IMR-90 (cell line): ENCODE measurements at regions not wholly inside any gene's neighbourhood (a gene's known extent, or its start where the extent isn't known, plus 50 kb on each side); places are given as distances from the start of the nearest gene placed in this dataset.
A peak's percentile ranks its signal among the peaks of the same experiment; 100 is the strongest.

Source experiments
- ATAC-seq: fragments of 200-7000 bp; cut with Tn5 transposase; 2 replicates; pipeline ENCODE4 v1.9.1; 2020; ENCODE audit warnings: low read depth, mild to moderate bottlenecking, moderate library complexity
- BruUV-seq: library from RNA; stranded (reverse); fragments of 400-500 nt; replicated peaks from 2 replicates; lab custom pipeline; 2021; lab: Mats Ljungman, UMichigan
- CTCF ChIA-PET: fragments of 300-600 bp; formaldehyde crosslinking; extraction: SDS; loops from one replicate; lab custom pipeline; 2021; ENCODE audit warnings: antibody characterized with exemption; lab: Yijun Ruan, JAX
- POLR2A ChIA-PET: fragments of 300-600 bp; sonication (Branson Sonifier 250); formaldehyde crosslinking; loops from one replicate; lab custom pipeline; 2022; ENCODE audit warnings: antibody characterized with exemption; ENCODE audit not compliant: unreplicated experiment; lab: Charles Lee
- DNase-seq: peaks from one replicate; pipeline ENCODE4 v3.0.0; 2013
- H2AFZ ChIP-seq: replicated peaks from 2 replicates; pipeline ENCODE3; 2013; ENCODE audit warnings: low read length, mild to moderate bottlenecking; ENCODE audit not compliant: poor library complexity
- H2AK5ac ChIP-seq: 2 replicates; pipeline ENCODE4 v1.6.1; 2013; ENCODE audit warnings: low read depth, low read length, inconsistent platforms
- H2AK9ac ChIP-seq: replicated peaks from 2 replicates; pipeline ENCODE3; 2013; ENCODE audit warnings: mild to moderate bottlenecking, low read depth, low read length, moderate library complexity; ENCODE audit not compliant: poor library complexity
- H2BK120ac ChIP-seq: 2 replicates; pipeline ENCODE4 v1.6.1; 2013; ENCODE audit warnings: low read depth, low read length, inconsistent platforms
- H2BK15ac ChIP-seq: 3 replicates; pipeline ENCODE4 v1.6.1; 2013; ENCODE audit warnings: low read depth, low read length, inconsistent platforms
- H2BK20ac ChIP-seq: 2 replicates; pipeline ENCODE4 v1.6.1; 2013; ENCODE audit warnings: low read depth, mild to moderate bottlenecking, inconsistent platforms, low read length, moderate library complexity
- H2BK5ac ChIP-seq: 2 replicates; pipeline ENCODE4 v1.6.1; 2013; ENCODE audit warnings: mild to moderate bottlenecking, low read depth, low read length, inconsistent platforms; ENCODE audit not compliant: poor library complexity, severe bottlenecking
- H3K14ac ChIP-seq: replicated peaks from 2 replicates; pipeline ENCODE4 v1.6.1; 2013; ENCODE audit warnings: low read depth, low read length, inconsistent platforms
- H3K18ac ChIP-seq: 2 replicates; pipeline ENCODE4 v1.6.1; 2013; ENCODE audit warnings: low read depth, low read length, control low read depth
- H3K23ac ChIP-seq: 2 replicates; pipeline ENCODE4 v1.6.1; 2013; ENCODE audit warnings: low read depth, low read length, inconsistent platforms
- H3K27ac ChIP-seq: 2 replicates; pipeline ENCODE4 v1.5.1; 2013; ENCODE audit warnings: mild to moderate bottlenecking, control low read depth, low read length; ENCODE audit not compliant: insufficient read depth
- H3K27me3 ChIP-seq: 2 replicates; pipeline ENCODE4 v1.6.1; 2013; ENCODE audit warnings: low read length; ENCODE audit not compliant: control insufficient read depth, insufficient read depth
- H3K36me3 ChIP-seq: 2 replicates; pipeline ENCODE4 v1.6.1; 2013; ENCODE audit warnings: low read length, mixed read lengths; ENCODE audit not compliant: control insufficient read depth, insufficient read depth
- H3K4ac ChIP-seq: 2 replicates; pipeline ENCODE4 v1.6.1; 2013; ENCODE audit warnings: low read depth, low read length, inconsistent platforms
- H3K4me1 ChIP-seq: 2 replicates; pipeline ENCODE4 v1.6.1; 2013; ENCODE audit warnings: low read length, mixed read lengths; ENCODE audit not compliant: control insufficient read depth, insufficient read depth
- H3K4me2 ChIP-seq: 2 replicates; pipeline ENCODE4 v1.6.1; 2013; ENCODE audit warnings: low read depth, mild to moderate bottlenecking, control low read depth, low read length, moderate library complexity
- H3K4me3 ChIP-seq: 2 replicates; pipeline ENCODE4 v1.5.1; 2013; ENCODE audit warnings: low read depth, mild to moderate bottlenecking, control low read depth, low read length, moderate library complexity; ENCODE audit not compliant: insufficient read depth
- H3K56ac ChIP-seq: 2 replicates; pipeline ENCODE4 v1.6.1; 2013; ENCODE audit warnings: low read length, inconsistent platforms; ENCODE audit not compliant: insufficient read depth; ENCODE audit errors: extremely low read depth
- H3K79me1 ChIP-seq, 2 experiments: 2 replicates each; pipeline ENCODE4 v1.6.1; 2013; ENCODE audit warnings: low read length in 2 of 2, inconsistent platforms in 1 of 2, low read depth in 1 of 2
- H3K9ac ChIP-seq: 2 replicates; pipeline ENCODE4 v1.6.1; 2013; ENCODE audit warnings: low read depth, low read length, control low read depth
- H3K9me1 ChIP-seq: 2 replicates; pipeline ENCODE4 v1.6.1; 2013; ENCODE audit warnings: low read length, inconsistent platforms; ENCODE audit not compliant: insufficient read depth
- H3K9me3 ChIP-seq: 2 replicates; pipeline ENCODE4 v1.6.1; 2013; ENCODE audit warnings: low read length; ENCODE audit not compliant: control insufficient read depth, insufficient read depth
- H4K20me1 ChIP-seq: 2 replicates; pipeline ENCODE4 v1.6.1; 2013; ENCODE audit warnings: low read length, inconsistent platforms; ENCODE audit not compliant: insufficient read depth
- H4K5ac ChIP-seq: 2 replicates; pipeline ENCODE4 v1.6.1; 2013; ENCODE audit warnings: mild to moderate bottlenecking, low read depth, low read length, control low read depth
- H4K8ac ChIP-seq, 2 experiments: 2 replicates each; pipeline ENCODE4 v1.6.1; 2013; ENCODE audit warnings: low read depth in 2 of 2, low read length in 2 of 2, control low read depth in 1 of 2, inconsistent platforms in 1 of 2
- H4K91ac ChIP-seq: 2 replicates; pipeline ENCODE4 v1.6.1; 2013; ENCODE audit warnings: low read depth, low read length, inconsistent platforms; ENCODE audit not compliant: insufficient read depth
- CEBPB ChIP-seq: IDR thresholded peaks from 2 replicates; pipeline ENCODE4 v1.6.1; 2012; ENCODE audit warnings: low read depth, low read length, improper control_type of control experiment
- MAZ ChIP-seq: IDR thresholded peaks from 2 replicates; pipeline ENCODE4 v1.6.1; 2012; ENCODE audit warnings: low read depth, mild to moderate bottlenecking, low read length, improper control_type of control experiment, moderate library complexity, borderline replicate concordance
- WGBS, 2 experiments: methylation state at CpG; one replicate each; pipeline versions ENCODE4 v1.1.5 to v1.1.7; 2013; ENCODE audit warnings: missing lambda C conversion rate in 2 of 2; ENCODE audit not compliant: insufficient read length in 1 of 2; ENCODE audit errors: extremely low coverage in 2 of 2; 5-methylcytosine and 5-hydroxymethylcytosine counted together
- dilution Hi-C: fragments of 300-500 bp; cut with HindIII; formaldehyde crosslinking; loops from one replicate; pipeline ENCODE4 v1.14.3; 2018; ENCODE audit warnings: low sequenced_read_pairs; ENCODE audit not compliant: unreplicated experiment
- in situ Hi-C: fragments of 300-500 bp; cut with MboI; formaldehyde crosslinking; loops from 3 replicates; pipeline ENCODE4 v1.14.3; 2019; ENCODE audit warnings: low sequenced_read_pairs, inconsistent platforms, mixed read lengths
- intact Hi-C: fragments of 100-400 bp; cut with micrococcal nuclease; formaldehyde crosslinking; loops from 2 replicates; pipeline ENCODE4 v1.10.0; 2022

- Histone ChIP-seq H3K79me1 (no peaks in the 10 kb centered on the region), H2AFZ (no peak overlapping the region), H3K23ac (no peak overlapping the region), H2BK5ac (no peak overlapping the region), H3K9me1 (no peaks in the 10 kb centered on the region), H2BK15ac (no peak overlapping the region), H3K4me3 (no peak overlapping the region), H4K8ac (no peak overlapping the region), H2BK20ac (no peak overlapping the region), H3K36me3 (no peaks in the 10 kb centered on the region), H3K56ac (no peak overlapping the region), H2AK5ac (no peak overlapping the region), H3K14ac (no peak overlapping the region), H3K27ac (no peak overlapping the region), H3K9me3 (no peaks in the 10 kb centered on the region), H2AK9ac (no peak overlapping the region), H3K4ac (no peak overlapping the region), H3K4me2 (no peak overlapping the region), H3K9ac (no peak overlapping the region), H4K5ac (no peak overlapping the region), H4K20me1 (no peaks in the 10 kb centered on the region), H4K91ac (no peak overlapping the region), H3K4me1 (no peaks in the 10 kb centered on the region), H3K27me3 (no peaks in the 10 kb centered on the region; the same call in 1 of the 2 replicates), H2BK120ac (no peak overlapping the region), H3K18ac (no peak overlapping the region)
- ChIA-PET CTCF (no interaction called here), POLR2A (no interaction called here)
- intact Hi-C loops = no loop called here
- in situ Hi-C loops = no loop called here
- BruUV-seq = no TSS peak
- ATAC-seq (peak; percentile 56; the same call in 1 of the 2 replicates), DNase-seq (peak; percentile 49)
- WGBS, 2 experiments = 100% methylated on average over 2 of the region's 2 CpGs; no CpG with 5 or more reads in 1 of the 2 experiments
- dilution Hi-C loops = no loop called here
- TF ChIP-seq CEBPB = peak; percentile 12; the same call in 1 of the 2 replicates
- no peak for TF ChIP-seq MAZ
Observed at GRCh38 chr13:74825152-74825937, 656.6 kb downstream of the TBC1D4 start.
